HL-60/S4 treated with retinoic acid at 250 ng/mL for 4 days and 3 days (cell line): ENCODE measurements at regions not wholly inside any gene's neighbourhood (a gene's known extent, or its start where the extent isn't known, plus 50 kb on each side); places are given as distances from the start of the nearest gene placed in this dataset.
"Not testable (repeated sequence)": the region's sequence is repeated elsewhere in the genome, so short reads cannot be mapped to it uniquely, and the experiment has no call there.

Source experiments
- in situ Hi-C: fragments of 300-500 bp; cut with MboI; formaldehyde crosslinking; loops from 2 replicates; pipeline ENCODE4 v1.7.0; 2022; ENCODE audit warnings: low sequenced_read_pairs

GRCh38 chr22:26914519-26915185 lies 257.3 kb downstream of the MIAT start:
- in situ Hi-C loops: no loop called here

- in situ Hi-C loops: no loop called here
Observed at GRCh38 chr22:26916236-26916635, 258.8 kb downstream of the MIAT start.

GRCh38 chr22:26918226-26918625 lies 260.8 kb downstream of the MIAT start:
- in situ Hi-C loops: no loop called here

GRCh38 chr22:26921726-26922125 lies 264.3 kb downstream of the MIAT start:
- in situ Hi-C loops: no loop called here

- in situ Hi-C loops: no loop called here
Observed at GRCh38 chr22:26922806-26923205, 265.4 kb downstream of the MIAT start.

- in situ Hi-C loops: no loop called here
Observed at GRCh38 chr22:26923531-26923930, 266.1 kb downstream of the MIAT start.

GRCh38 chr22:26927821-26928220 lies 270.4 kb downstream of the MIAT start:
- in situ Hi-C loops: no loop called here

GRCh38 chr22:26931471-26931870 lies 274.1 kb downstream of the MIAT start:
- in situ Hi-C loops: no loop called here

- in situ Hi-C loops: no loop called here
Observed at GRCh38 chr22:26933105-26933590, 275.8 kb downstream of the MIAT start.

GRCh38 chr22:26937213-26937612 lies 279.8 kb downstream of the MIAT start:
- in situ Hi-C loops: no loop called here

GRCh38 chr22:26939466-26939865 lies 282.1 kb downstream of the MIAT start:
- in situ Hi-C loops: no loop called here

GRCh38 chr22:26941896-26942636 lies 284.7 kb downstream of the MIAT start:
- in situ Hi-C loops: no loop called here

- in situ Hi-C loops: no loop called here
Observed at GRCh38 chr22:26942637-26942957, 285.2 kb downstream of the MIAT start.

- in situ Hi-C loops: no loop called here
Observed at GRCh38 chr22:26945565-26945964, 288.2 kb downstream of the MIAT start.

GRCh38 chr22:26949193-26949592 lies 291.8 kb downstream of the MIAT start:
- in situ Hi-C loops: no loop called here

GRCh38 chr22:26951139-26951538 lies 293.8 kb downstream of the MIAT start:
- in situ Hi-C loops: not testable (repeated sequence)

- in situ Hi-C loops: no loop called here
Observed at GRCh38 chr22:26952004-26952403, 294.6 kb downstream of the MIAT start.

GRCh38 chr22:26952451-26953011 lies 295.1 kb downstream of the MIAT start:
- in situ Hi-C loops: no loop called here

- in situ Hi-C loops: no loop called here
Observed at GRCh38 chr22:26953012-26953883, 295.9 kb downstream of the MIAT start.

GRCh38 chr22:26956371-26956770 lies 299.0 kb downstream of the MIAT start:
- in situ Hi-C loops: no loop called here

- in situ Hi-C loops: no loop called here
Observed at GRCh38 chr22:26957176-26957575, 299.8 kb downstream of the MIAT start.
